K562 (cell line): ENCODE measurements at regions not wholly inside any gene's neighbourhood (a gene's known extent, or its start where the extent isn't known, plus 50 kb on each side); places are given as distances from the start of the nearest gene placed in this dataset.

ENCODE experiments used
- ATAC-seq: fragments of 200-7000 bp; cut with Tn5 transposase; 3 replicates; pipeline ENCODE4 v1.9.1; 2020; ENCODE audit warnings: moderate library complexity
- BruUV-seq: library from RNA; stranded (reverse); fragments of 400-500 nt; replicated peaks from 2 replicates; lab custom pipeline; 2021; lab: Mats Ljungman, UMichigan
- CTCF ChIA-PET: fragments of 300-600 bp; formaldehyde crosslinking; extraction: SDS; loops from one replicate; lab custom pipeline; 2021; ENCODE audit warnings: low intra/inter-chr PET ratio; lab: Yijun Ruan, JAX
- POLR2A ChIA-PET: fragments of 300-600, 350-650 bp; sonication (Branson Sonifier 250); formaldehyde crosslinking; extraction: SDS; loops from one replicate; lab custom pipeline; 2021; ENCODE audit warnings: antibody characterized with exemption, inconsistent platforms; lab: Yijun Ruan, JAX
- DNase-seq, 4 experiments: peaks; one replicate each; pipeline versions ENCODE4 v3.0.0 to v3.0.0-alpha.2; 2011 to 2018; ENCODE audit warnings: low spot score in 3 of 4, mixed read lengths in 3 of 4; ENCODE audit errors: extremely low read depth in 1 of 4
- FAIRE-seq: peaks from 2 replicates; lab custom pipeline; 2011; peaks lifted over from hg19 to GRCh38; lab: Jason Lieb, UNC
- H2AFZ ChIP-seq: 2 replicates; pipeline ENCODE4 v1.6.0; 2011; ENCODE audit warnings: low read depth, low read length, control low read depth, inconsistent platforms
- H3K27ac ChIP-seq: fragments of 200-600 bp; 3 replicates; pipeline ENCODE4 v1.8.0; 2011; ENCODE audit warnings: low read depth, mild to moderate bottlenecking, control low read depth, inconsistent platforms, low read length, moderate library complexity, mixed read lengths; ENCODE audit errors: extremely low read depth
- H3K27me3 ChIP-seq, 2 experiments: fragments of 300-600 bp in 1 of 2; 2 replicates in 1 of 2; 3 replicates in 1 of 2; pipeline versions ENCODE4 v1.6.0 to v1.8.0; 2011; ENCODE audit warnings: inconsistent platforms in 2 of 2, low read length in 2 of 2, mild to moderate bottlenecking in 1 of 2, mixed read lengths in 1 of 2, moderate library complexity in 1 of 2; ENCODE audit not compliant: control insufficient read depth in 2 of 2, insufficient read depth in 2 of 2
- H3K36me3 ChIP-seq: fragments of 300-600 bp; 3 replicates; pipeline ENCODE4 v1.8.0; 2011; ENCODE audit warnings: mild to moderate bottlenecking, low read length, inconsistent platforms; ENCODE audit not compliant: control insufficient read depth, insufficient read depth
- H3K4me1 ChIP-seq, 2 experiments: fragments of 200-600 bp in 1 of 2; replicated peaks in 1 of 2; 2 replicates in 1 of 2; 3 replicates in 1 of 2; pipeline versions ENCODE4 v1.5.1 to v1.8.0; 2011; ENCODE audit warnings: inconsistent platforms in 2 of 2, low read length in 2 of 2, mild to moderate bottlenecking in 1 of 2, mixed read lengths in 1 of 2, moderate library complexity in 1 of 2; ENCODE audit not compliant: control insufficient read depth in 2 of 2, insufficient read depth in 2 of 2
- H3K4me2 ChIP-seq: 2 replicates; pipeline ENCODE4 v1.6.1; 2011; ENCODE audit warnings: low read length, control low read depth, inconsistent platforms, mixed read lengths; ENCODE audit not compliant: insufficient read depth
- H3K4me3 ChIP-seq: fragments of 200-600 bp; sonication (generic), shearing (Covaris generic); 2 replicates; pipeline ENCODE4 v1.5.1; 2016; ENCODE audit warnings: control low read depth, inconsistent platforms
- H3K79me2 ChIP-seq: fragments of 200-600 bp; 3 replicates; pipeline ENCODE4 v1.8.0; 2011; ENCODE audit warnings: low read length, inconsistent platforms; ENCODE audit not compliant: control insufficient read depth, insufficient read depth
- H3K9ac ChIP-seq, 2 experiments: 2 replicates each; pipeline versions ENCODE4 v1.6.0 to v1.6.1; 2011; ENCODE audit warnings: low read depth in 2 of 2, low read length in 2 of 2, control low read depth in 1 of 2, inconsistent platforms in 1 of 2, mild to moderate bottlenecking in 1 of 2, mixed read lengths in 1 of 2; ENCODE audit not compliant: insufficient read depth in 1 of 2
- H3K9me1 ChIP-seq: one replicate; pipeline ENCODE4 v1.6.0; 2011; ENCODE audit warnings: inconsistent platforms, mild to moderate bottlenecking, low read length, moderate library complexity; ENCODE audit not compliant: control insufficient read depth, insufficient read depth
- H3K9me3 ChIP-seq: replicated peaks from 2 replicates; pipeline ENCODE4 v1.5.1; 2011; ENCODE audit warnings: low read depth, low read length, inconsistent platforms; ENCODE audit not compliant: control insufficient read depth, insufficient read depth
- H4K20me1 ChIP-seq: replicated peaks from 2 replicates; pipeline ENCODE4 v1.6.1; 2011; ENCODE audit warnings: low read length, inconsistent platforms, mixed read lengths; ENCODE audit not compliant: control insufficient read depth, insufficient read depth
- AFF1 ChIP-seq, 2 experiments: fragments of 450-650 bp; IDR thresholded peaks; 2 replicates each; pipeline ENCODE4 v1.6.1; 2018; ENCODE audit warnings: mild to moderate bottlenecking in 2 of 2, low read depth in 1 of 2; ENCODE audit not compliant: partially characterized antibody in 2 of 2
- NR3C1 ChIP-seq: sonication (generic); formaldehyde crosslinking; IDR thresholded peaks from 2 replicates; pipeline ENCODE4 v1.8.1; 2022; ENCODE audit warnings: missing genetic modification reagents
- PML ChIP-seq: IDR thresholded peaks from 2 replicates; pipeline ENCODE4 v1.6.1; 2012; ENCODE audit warnings: low read length, inconsistent platforms
- RBM17 ChIP-seq: fragments of 200-400 bp; formaldehyde crosslinking; IDR thresholded peaks from 2 replicates; pipeline ENCODE4 v1.6.1; 2017; ENCODE audit warnings: low read depth, mild to moderate bottlenecking, low read length, borderline replicate concordance
- ZEB2 ChIP-seq: fragments of 450-650 bp; IDR thresholded peaks from 2 replicates; pipeline ENCODE4 v1.6.1; 2016
- WGBS: fragments of 100-300 bp; shearing (Covaris generic); methylation state at CpG from one replicate; pipeline ENCODE4 v1.1.6; 2016; ENCODE audit warnings: low coverage, mixed read lengths; ENCODE audit not compliant: insufficient coverage; ENCODE audit errors: missing lambda C conversion rate; 5-methylcytosine and 5-hydroxymethylcytosine counted together
- in situ Hi-C: fragments of 300-500 bp; cut with MboI; formaldehyde crosslinking; loops from 4 replicates; pipeline ENCODE4 v1.15.0; 2018; ENCODE audit warnings: inconsistent platforms, mixed read lengths
- intact Hi-C: fragments of 100-400 bp; cut with micrococcal nuclease; formaldehyde crosslinking; loops from 2 replicates; pipeline ENCODE4 v1.14.2; 2022

GRCh38 chr1:219299420-219299819, 125.7 kb downstream of the LYPLAL1 start:
- 6% methylated on average over 4 of the region's 4 CpGs for WGBS
- in situ Hi-C loops (no loop called here), intact Hi-C loops (no loop called here)
- Histone ChIP-seq H3K36me3 (no peaks in the 10 kb centered on the region), H3K27ac (no peak overlapping the region), H3K9me3 (no peaks in the 10 kb centered on the region), H3K4me3 (no peak overlapping the region), H4K20me1 (no peaks in the 10 kb centered on the region), H3K4me2 (no peak overlapping the region), H3K79me2 (no peaks in the 10 kb centered on the region), H3K4me1 (no peaks in the 10 kb centered on the region), H3K9ac (no peak overlapping the region), H2AFZ (no peak overlapping the region), H3K27me3 (no peaks in the 10 kb centered on the region), H3K9me1 (no peaks in the 10 kb centered on the region)
- no peak for TF ChIP-seq ZEB2
- no peak for TF ChIP-seq AFF1 (IDR thresholded peaks at IDR 0.05; ENCODE audit: low read depth in 1 of 2, partially characterized antibody in 2 of 2)
- no peak for TF ChIP-seq NR3C1 (CRISPR knock-in tag)
- no peak for TF ChIP-seq PML
- no peak for TF ChIP-seq RBM17
- BruUV-seq = no TSS peak
- ATAC-seq (no peak), FAIRE-seq (no peak), DNase-seq (no peak)
- ChIA-PET POLR2A (no interaction called here), CTCF (no interaction called here)
